ENCODE measurements at regions not wholly inside any gene's neighbourhood (a gene's known extent, or its start where the extent isn't known, plus 50 kb on each side); places are given as distances from the start of the nearest gene placed in this dataset.

DNA sequence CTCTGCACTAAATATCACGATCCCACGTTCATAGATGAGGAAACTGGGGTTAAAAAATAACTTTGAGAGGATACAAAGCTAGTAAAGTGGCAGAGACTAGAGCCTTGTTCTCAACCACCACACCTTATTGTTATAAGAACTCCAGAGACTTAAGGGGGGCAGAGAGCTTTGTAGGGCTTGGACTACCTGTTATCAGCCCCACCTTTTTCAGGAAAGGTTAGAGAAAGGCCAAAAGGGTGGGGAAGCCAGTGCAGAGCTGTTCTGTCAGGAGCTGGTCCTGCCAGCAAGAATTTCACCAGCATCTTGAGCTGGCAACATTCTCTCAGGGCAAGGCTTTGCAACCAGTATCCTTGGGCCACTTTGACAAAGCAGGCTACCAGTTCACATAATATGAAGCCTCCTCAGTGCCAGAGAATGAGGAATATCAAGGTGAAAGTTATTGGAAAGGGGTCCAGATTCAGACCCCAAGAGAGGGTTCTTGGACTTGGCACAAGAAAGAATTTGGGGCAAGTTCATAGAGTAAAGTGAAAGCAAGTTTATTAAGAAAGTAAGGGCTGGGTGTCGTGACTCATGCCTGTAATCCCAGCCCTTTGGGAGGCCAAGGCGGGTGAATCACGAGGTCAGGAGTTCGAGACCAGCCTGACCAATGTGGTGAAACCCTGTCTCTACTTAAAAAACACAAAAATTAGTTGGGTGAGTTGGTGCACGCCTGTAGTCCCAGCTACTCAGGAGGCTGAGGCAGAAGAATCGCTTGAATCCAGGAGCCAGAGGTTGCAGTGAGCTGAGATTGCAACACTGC, 66.2 kb upstream of the CLINT1 start:
- Mint-ChIP-seq H3K27me3 (ENCODE audit: low read depth) (peaks cover 3% of the 10 kb centered on the region; the same call in 1 of the 2 replicates), H3K27ac (no peak overlapping the region), H3K4me3 (no peak overlapping the region), H3K4me1 (peaks cover 59% of the 10 kb centered on the region), H3K36me3 (no peaks in the 10 kb centered on the region), H3K9me3 (no peaks in the 10 kb centered on the region)
- ATAC-seq (no peak), DNase-seq (ENCODE audit: low spot score) (no peak)
- CTCF ChIA-PET, result interaction anchor here (1.0 to 2.1 kb wide), 2 partner anchors 9 to 70 kb away, joined by 4 read pairs; no protein-coding TSS in a partner anchor
- TF ChIP-seq, protein P1, sequence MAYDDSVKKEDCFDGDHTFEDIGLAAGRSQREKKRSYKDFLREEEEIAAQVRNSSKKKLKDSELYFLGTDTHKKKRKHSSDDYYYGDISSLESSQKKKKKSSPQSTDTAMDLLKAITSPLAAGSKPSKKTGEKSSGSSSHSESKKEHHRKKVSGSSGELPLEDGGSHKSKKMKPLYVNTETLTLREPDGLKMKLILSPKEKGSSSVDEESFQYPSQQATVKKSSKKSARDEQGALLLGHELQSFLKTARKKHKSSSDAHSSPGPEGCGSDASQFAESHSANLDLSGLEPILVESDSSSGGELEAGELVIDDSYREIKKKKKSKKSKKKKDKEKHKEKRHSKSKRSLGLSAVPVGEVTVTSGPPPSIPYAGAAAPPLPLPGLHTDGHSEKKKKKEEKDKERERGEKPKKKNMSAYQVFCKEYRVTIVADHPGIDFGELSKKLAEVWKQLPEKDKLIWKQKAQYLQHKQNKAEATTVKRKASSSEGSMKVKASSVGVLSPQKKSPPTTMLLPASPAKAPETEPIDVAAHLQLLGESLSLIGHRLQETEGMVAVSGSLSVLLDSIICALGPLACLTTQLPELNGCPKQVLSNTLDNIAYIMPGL (CRISPR knock-in tag; IDR thresholded peaks at IDR 0.05), result no peak
- TF ChIP-seq CREM (CRISPR knock-in tag; IDR thresholded peaks at IDR 0.05) (no peak), ATF2 (CRISPR knock-in tag; IDR thresholded peaks at IDR 0.05; ENCODE audit: borderline replicate concordance, low read depth) (no peak), NFATC4 (CRISPR knock-in tag; IDR thresholded peaks at IDR 0.05) (no peak), E2F1 (CRISPR knock-in tag; IDR thresholded peaks at IDR 0.05) (no peak), HMGA2 (CRISPR knock-in tag; IDR thresholded peaks at IDR 0.05) (no peak), ZNF512 (CRISPR knock-in tag; IDR thresholded peaks at IDR 0.05; ENCODE audit: borderline replicate concordance) (no peak), CREB1 (CRISPR knock-in tag; IDR thresholded peaks at IDR 0.05) (no peak), TEAD4 (CRISPR knock-in tag; IDR thresholded peaks at IDR 0.05) (no peak), OVOL2 (CRISPR knock-in tag; IDR thresholded peaks at IDR 0.05; ENCODE audit: borderline replicate concordance) (no peak), NR1H2 (CRISPR knock-in tag; IDR thresholded peaks at IDR 0.05) (no peak)
- TF ChIP-seq, protein P2, sequence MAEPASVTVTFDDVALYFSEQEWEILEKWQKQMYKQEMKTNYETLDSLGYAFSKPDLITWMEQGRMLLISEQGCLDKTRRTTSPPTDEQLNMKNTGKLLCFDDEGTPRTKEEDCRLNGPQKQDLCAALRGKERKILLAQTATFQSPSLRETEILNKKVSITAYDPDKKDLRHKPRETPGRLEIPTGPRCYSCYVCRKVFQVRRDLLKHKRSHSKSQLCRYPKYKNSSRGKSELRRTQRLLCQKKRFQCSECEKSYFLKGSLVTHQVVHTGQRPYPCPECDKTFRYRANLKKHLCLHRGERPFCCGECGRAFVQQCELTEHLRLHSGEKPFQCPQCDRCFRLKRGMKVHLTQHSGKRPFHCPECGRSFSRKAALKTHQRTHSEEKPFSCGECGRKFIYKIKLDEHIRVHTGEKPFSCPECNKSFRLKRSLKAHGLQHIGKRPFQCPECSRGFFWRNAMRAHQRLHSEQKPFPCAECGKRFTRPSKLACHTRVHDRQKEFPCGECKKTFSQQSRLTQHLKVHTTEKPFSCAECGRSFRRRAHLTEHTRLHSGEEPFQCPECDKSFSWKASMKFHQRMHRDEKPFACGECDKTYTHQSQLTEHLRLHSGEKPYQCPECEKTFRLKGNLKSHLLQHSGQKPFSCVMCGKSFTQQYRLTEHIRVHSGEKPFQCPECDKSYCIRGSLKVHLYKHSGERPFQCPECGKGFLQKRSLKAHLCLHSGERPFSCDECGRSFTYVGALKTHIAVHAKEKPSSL (CRISPR knock-in tag; conservative IDR thresholded peaks at IDR 0.05), result no peak
- POLR2A ChIA-PET, result no interaction called here

GRCh38 chr5:157924490-157924889, 65.5 kb upstream of the CLINT1 start:
- Mint-ChIP-seq H3K27me3 (ENCODE audit: low read depth) (peaks cover 3% of the 10 kb centered on the region; the same call in 1 of the 2 replicates), H3K9me3 (no peaks in the 10 kb centered on the region), H3K4me3 (no peak overlapping the region), H3K27ac (no peak overlapping the region), H3K4me1 (peaks cover 64% of the 10 kb centered on the region), H3K36me3 (no peaks in the 10 kb centered on the region)
- no peak for DNase-seq (ENCODE audit: low spot score)
- ATAC-seq, result no peak
- CTCF ChIA-PET, result interaction anchor here (1.0 to 2.1 kb wide), 3 partner anchors 8 to 70 kb away, joined by 4 to 7 read pairs (median 4); no protein-coding TSS in a partner anchor
- POLR2A ChIA-PET, result no interaction called here
- TF ChIP-seq RORB (CRISPR knock-in tag; IDR thresholded peaks at IDR 0.05), result no peak
- TF ChIP-seq ZNF532 (CRISPR knock-in tag; IDR thresholded peaks at IDR 0.05; ENCODE audit: borderline replicate concordance), result no peak
- TF ChIP-seq, protein P3, sequence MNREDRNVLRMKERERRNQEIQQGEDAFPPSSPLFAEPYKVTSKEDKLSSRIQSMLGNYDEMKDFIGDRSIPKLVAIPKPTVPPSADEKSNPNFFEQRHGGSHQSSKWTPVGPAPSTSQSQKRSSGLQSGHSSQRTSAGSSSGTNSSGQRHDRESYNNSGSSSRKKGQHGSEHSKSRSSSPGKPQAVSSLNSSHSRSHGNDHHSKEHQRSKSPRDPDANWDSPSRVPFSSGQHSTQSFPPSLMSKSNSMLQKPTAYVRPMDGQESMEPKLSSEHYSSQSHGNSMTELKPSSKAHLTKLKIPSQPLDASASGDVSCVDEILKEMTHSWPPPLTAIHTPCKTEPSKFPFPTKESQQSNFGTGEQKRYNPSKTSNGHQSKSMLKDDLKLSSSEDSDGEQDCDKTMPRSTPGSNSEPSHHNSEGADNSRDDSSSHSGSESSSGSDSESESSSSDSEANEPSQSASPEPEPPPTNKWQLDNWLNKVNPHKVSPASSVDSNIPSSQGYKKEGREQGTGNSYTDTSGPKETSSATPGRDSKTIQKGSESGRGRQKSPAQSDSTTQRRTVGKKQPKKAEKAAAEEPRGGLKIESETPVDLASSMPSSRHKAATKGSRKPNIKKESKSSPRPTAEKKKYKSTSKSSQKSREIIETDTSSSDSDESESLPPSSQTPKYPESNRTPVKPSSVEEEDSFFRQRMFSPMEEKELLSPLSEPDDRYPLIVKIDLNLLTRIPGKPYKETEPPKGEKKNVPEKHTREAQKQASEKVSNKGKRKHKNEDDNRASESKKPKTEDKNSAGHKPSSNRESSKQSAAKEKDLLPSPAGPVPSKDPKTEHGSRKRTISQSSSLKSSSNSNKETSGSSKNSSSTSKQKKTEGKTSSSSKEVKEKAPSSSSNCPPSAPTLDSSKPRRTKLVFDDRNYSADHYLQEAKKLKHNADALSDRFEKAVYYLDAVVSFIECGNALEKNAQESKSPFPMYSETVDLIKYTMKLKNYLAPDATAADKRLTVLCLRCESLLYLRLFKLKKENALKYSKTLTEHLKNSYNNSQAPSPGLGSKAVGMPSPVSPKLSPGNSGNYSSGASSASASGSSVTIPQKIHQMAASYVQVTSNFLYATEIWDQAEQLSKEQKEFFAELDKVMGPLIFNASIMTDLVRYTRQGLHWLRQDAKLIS (CRISPR knock-in tag; IDR thresholded peaks at IDR 0.05; ENCODE audit: borderline replicate concordance), result no peak
- TF ChIP-seq TEAD1 (CRISPR knock-in tag; IDR thresholded peaks at IDR 0.05), result no peak
- no peak for TF ChIP-seq KAT7 (CRISPR knock-in tag; IDR thresholded peaks at IDR 0.05; ENCODE audit: borderline replicate concordance)

Data from WTC11 (cell line).